ENCODE measurements at regions not wholly inside any gene's neighbourhood (a gene's known extent, or its start where the extent isn't known, plus 50 kb on each side); places are given as distances from the start of the nearest gene placed in this dataset.
"Not testable (repeated sequence)": the region's sequence is repeated elsewhere in the genome, so short reads cannot be mapped to it uniquely, and the experiment has no call there.

- no peak overlapping the region for H3K4me3 ChIP-seq (ENCODE audit: low read depth, low read length)
- H3K27me3 ChIP-seq = no peaks in the 10 kb centered on the region
- no peak for DNase-seq
- no peaks in the 10 kb centered on the region for H3K4me1 ChIP-seq
- no peaks in the 10 kb centered on the region for H3K36me3 ChIP-seq
- H3K9me3 ChIP-seq = no peaks in the 10 kb centered on the region
- no peak for TF ChIP-seq CTCF (IDR thresholded peaks at IDR 0.05; ENCODE audit: low read depth, low read length)
Observed at GRCh38 chr11:97703851-97704250, 1314.0 kb downstream of the JRKL start.

GRCh38 chr11:97705441-97705840 lies 1315.3 kb upstream of the CNTN5 start:
- not testable (repeated sequence) for H3K36me3 ChIP-seq; DNase-seq; H3K27me3 ChIP-seq; H3K4me3 ChIP-seq (ENCODE audit: low read depth, low read length); H3K4me1 ChIP-seq; H3K9me3 ChIP-seq

GRCh38 chr11:97717922-97718321 lies 1302.8 kb upstream of the CNTN5 start:
- no peaks in the 10 kb centered on the region for H3K9me3 ChIP-seq
- H3K4me3 ChIP-seq (ENCODE audit: low read depth, low read length) = no peak overlapping the region
- TF ChIP-seq CTCF (IDR thresholded peaks at IDR 0.05; ENCODE audit: low read depth, low read length) = no peak
- DNase-seq = no peak
- no peaks in the 10 kb centered on the region for H3K27me3 ChIP-seq
- H3K36me3 ChIP-seq = no peaks in the 10 kb centered on the region
- H3K4me1 ChIP-seq = peaks cover 6% of the 10 kb centered on the region

- no peak for TF ChIP-seq CTCF (IDR thresholded peaks at IDR 0.05; ENCODE audit: low read depth, low read length)
- H3K27me3 ChIP-seq = no peaks in the 10 kb centered on the region
Observed at GRCh38 chr11:97722065-97722464, 1298.7 kb upstream of the CNTN5 start.

GRCh38 chr11:97722721-97723120 lies 1298.0 kb upstream of the CNTN5 start:
- DNase-seq = no peak

More at GRCh38 chr11:97722065-97722464, 1298.7 kb upstream of the CNTN5 start:
- Histone ChIP-seq H3K9me3 (no peaks in the 10 kb centered on the region), H3K4me1 (peaks cover 6% of the 10 kb centered on the region), H3K4me3 (ENCODE audit: low read depth, low read length) (no peak overlapping the region), H3K36me3 (no peaks in the 10 kb centered on the region)
- peak; percentile 68 for DNase-seq

GRCh38 chr11:97729546-97730272 lies 1291.0 kb upstream of the CNTN5 start:
- no peaks in the 10 kb centered on the region for H3K36me3 ChIP-seq
- peaks cover 12% of the 10 kb centered on the region for H3K4me1 ChIP-seq
- no peak for TF ChIP-seq CTCF (IDR thresholded peaks at IDR 0.05; ENCODE audit: low read depth, low read length)
- no peaks in the 10 kb centered on the region for H3K27me3 ChIP-seq
- no peak for DNase-seq
- H3K4me3 ChIP-seq (ENCODE audit: low read depth, low read length) = no peak overlapping the region
- H3K9me3 ChIP-seq = no peaks in the 10 kb centered on the region

More at GRCh38 chr11:97722721-97723120, 1298.0 kb upstream of the CNTN5 start:
- H3K27me3 ChIP-seq = no peaks in the 10 kb centered on the region
- no peaks in the 10 kb centered on the region for H3K36me3 ChIP-seq
- H3K4me3 ChIP-seq (ENCODE audit: low read depth, low read length) = no peak overlapping the region
- no peak for TF ChIP-seq CTCF (IDR thresholded peaks at IDR 0.05; ENCODE audit: low read depth, low read length)
- no peaks in the 10 kb centered on the region for H3K9me3 ChIP-seq
- peaks cover 6% of the 10 kb centered on the region for H3K4me1 ChIP-seq

Measured in BE2C (cell line).